Fibroblast of skin of right quadriceps (primary cell): ENCODE measurements at regions not wholly inside any gene's neighbourhood (a gene's known extent, or its start where the extent isn't known, plus 50 kb on each side); places are given as distances from the start of the nearest gene placed in this dataset.
"Not testable (repeated sequence)": the region's sequence is repeated elsewhere in the genome, so short reads cannot be mapped to it uniquely, and the experiment has no call there.

Experiments used
- DNase-seq: peaks from one replicate; pipeline ENCODE4 v3.0.0-alpha.2; 2013

DNA sequence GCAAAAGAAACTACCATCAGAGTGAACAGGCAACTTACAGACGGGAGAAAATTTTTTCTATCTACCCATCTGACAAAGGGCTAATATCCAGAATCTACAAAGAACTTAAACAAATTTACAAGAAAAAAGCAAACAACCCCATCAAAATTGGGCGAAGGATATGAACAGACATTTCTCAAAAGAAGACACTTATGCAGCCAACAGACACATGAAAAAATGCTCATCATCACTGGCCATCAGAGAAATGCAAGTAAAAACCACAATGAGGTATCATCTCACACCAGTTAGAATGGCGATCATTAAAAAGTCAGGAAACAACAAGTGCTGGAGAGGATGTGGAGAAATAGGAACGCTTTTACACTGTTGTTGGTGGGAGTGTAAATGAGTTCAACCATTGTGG is 206.6 kb upstream of the HTR1E start:
- DNase-seq = not testable (repeated sequence)

DNA sequence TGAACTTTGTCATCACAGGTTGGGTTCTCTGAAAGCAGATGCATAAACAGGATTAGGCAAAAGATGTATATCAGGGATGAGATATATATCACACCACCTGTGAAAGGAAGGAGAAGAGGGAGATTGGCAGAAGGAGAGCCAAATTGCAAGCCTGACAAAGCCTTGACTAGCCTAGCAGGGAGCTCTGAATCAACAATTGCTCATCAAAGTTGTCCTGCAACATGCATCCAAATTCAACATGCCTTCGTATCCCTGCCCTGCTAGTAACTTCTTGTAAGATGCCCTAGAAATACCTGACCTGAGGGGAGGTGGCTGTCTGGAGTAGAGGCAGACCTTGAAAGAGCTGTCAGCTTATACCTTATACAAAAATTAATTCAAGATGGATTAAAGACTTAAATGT is 207.1 kb upstream of the HTR1E start:
- DNase-seq = no peak

DNA sequence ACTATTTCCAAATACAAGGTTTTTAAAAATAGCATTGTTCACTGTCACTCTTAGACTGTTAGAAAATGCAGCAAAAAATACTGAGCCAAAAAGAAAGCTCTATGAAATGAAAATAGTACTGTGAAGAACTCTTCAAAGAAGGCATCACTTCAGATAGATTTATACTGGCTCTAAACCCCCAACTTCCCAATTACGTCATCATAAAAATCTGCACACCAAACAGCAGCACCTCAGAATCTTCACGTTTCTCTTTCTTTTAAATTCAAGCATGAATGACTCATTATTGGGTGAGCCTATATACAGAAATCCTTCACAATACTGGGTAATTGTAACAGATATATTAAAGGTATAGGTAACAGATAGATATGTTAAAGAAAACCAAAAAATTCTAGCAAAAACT is 208.4 kb upstream of the HTR1E start:
- no peak for DNase-seq

DNA sequence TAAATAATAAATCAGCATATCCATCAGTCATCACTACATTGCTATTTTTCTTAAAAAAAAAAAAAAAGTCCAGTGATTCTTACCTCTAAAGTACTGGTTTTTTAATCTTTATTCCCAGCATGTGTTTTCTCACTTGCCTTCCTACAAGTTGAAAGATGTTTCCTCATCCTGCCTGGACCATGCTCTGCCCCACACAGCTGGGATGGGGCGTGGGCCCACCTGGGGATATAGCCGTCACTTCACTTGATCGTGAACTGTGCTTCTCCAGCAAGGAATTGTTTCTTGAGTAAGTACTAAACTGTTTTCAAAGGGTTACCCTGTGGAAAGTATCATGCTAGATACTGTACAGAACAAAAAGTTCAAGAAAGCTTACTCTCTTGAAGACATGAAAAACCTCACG is 212.6 kb upstream of the HTR1E start:
- DNase-seq = no peak

DNA sequence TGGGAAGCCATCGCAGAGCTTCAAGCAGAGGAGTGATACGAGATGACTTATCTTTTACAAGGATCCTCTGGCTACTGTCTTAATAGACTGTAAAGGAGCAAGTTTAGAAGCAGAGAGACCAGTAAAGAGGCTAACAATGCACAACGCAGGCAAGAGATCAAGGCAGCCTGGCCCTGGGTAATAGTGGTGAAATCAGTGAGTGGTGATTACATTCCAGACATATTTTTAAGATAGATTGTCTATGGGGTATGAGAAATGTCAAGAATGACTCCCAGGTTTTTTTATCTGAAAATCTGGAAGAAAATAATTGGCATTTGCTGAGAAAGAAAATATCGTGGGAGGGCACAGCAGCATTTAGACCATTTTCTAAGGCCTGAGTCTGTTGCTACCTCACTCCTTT is 213.6 kb upstream of the HTR1E start:
- no peak for DNase-seq

DNA sequence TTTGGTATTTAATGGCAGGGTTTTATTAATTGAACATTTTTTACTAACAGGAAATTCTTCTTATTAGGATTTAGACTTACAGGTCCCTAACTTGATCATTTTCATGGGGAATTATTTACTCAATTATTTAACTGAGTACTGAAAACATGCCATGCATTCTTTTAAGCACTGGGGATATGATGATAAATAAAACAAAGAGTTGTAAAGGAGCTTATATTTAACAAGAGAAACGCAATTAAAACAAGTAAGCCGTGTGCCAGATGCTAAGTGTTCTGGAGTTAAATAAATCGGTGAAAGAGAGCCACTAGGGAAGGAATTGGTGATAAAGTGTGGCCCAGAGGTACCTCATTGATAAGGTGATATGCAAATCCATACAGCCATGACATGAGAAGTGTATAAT is 214.2 kb upstream of the HTR1E start:
- no peak for DNase-seq

DNA sequence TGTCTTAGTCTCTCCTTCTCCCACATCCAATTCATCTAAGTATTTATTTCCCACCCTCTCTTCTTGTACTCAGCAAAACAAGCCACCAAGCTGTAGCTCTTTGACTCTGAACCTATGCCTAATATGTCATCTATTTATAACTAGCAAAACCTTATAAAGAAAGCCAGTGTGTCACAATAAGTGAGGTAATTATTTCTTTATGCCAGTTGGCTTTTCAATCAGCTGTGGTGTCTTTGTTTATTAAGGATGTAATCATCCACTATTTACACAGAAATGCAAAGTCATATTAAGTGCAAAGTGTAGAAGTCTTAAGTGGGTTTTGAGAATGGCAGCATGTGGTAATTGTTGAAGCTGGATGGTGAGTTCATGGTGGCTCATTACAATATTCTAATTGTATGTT is 215.2 kb upstream of the HTR1E start:
- no peak for DNase-seq

DNA sequence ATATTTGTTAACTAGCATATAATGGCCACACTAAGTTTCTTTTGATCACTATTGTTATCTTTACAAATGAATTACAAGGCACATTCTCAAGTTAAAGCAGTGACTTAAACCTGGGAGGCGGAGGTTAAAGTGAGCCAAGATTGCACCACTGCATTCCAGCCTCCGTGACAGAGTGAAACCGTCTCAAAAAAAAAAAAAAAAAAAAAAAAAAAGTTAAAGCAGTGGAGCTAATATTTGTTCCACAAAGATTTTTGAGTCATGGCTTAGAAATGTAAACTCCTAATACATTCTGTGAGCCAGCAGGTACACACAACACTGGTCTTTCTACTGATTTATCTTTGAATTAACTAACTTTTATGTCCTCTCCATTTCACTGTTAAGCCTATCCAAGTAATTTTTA is 221.7 kb upstream of the HTR1E start:
- DNase-seq = no peak

DNA sequence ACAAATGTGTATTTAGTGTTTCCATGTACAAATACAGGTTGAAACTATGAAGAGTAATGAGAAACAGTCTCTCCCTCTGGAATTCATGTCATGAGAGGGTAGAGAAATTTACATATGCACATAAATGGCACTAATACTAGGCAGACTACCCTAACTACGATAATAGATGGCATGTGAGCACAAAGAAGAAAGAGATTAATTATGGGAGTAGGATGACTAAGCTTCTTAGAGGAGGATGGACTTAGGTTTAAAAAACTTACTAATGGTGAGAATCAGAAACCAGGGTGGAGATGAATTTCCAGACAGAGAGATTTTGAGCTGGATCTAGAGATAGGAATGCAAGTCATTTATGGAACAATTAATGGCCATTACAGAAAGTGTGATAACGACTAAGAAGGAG is 225.3 kb upstream of the HTR1E start:
- no peak for DNase-seq

DNA sequence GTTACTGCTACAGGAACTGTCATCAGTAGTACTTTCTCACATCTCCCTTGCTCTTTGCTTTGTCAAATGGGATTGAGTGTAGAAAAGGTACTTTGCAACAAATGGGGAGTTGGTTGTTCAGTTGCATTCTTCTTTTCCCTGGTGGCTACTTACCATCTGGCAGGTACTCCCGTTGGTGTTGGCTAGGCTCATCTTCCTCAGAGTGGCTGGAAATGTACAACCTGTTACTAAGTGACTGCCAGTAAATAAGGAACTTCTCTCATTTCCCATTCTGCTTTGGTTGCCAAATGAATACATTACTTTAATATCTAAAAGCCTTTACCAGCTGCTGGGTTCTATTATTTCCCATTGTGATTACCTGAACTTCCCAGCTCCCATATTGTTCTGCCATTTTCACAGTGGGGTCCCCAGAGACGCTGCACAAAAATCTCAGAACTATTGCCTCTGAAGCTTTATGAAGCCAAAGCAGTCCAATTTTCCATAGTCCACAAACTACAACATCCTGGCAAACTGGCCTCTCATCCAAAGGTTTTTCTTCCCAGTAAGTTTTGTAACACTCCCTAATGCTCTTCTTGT is 229.7 kb upstream of the HTR1E start:
- DNase-seq = no peak

DNA sequence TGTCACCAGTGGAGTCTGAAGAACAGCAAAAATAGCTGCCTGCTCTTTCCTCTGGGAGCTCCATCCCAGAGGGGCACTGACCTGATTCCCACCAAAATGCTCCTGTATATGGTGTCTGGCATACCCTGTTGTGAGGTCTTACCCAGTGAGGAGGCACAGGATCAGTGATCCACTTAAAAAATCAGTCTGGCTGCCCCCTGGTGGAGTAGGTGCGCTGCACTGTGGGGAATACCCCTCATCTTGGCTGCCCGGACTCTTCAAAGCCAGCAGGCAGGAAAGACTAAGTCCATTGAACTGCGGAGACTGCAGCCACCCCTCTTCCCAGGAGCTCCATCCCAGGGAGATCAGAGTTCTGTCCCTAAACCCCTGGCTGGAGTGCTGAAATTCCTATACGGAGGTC is 230.9 kb upstream of the HTR1E start:
- DNase-seq = no peak

DNA sequence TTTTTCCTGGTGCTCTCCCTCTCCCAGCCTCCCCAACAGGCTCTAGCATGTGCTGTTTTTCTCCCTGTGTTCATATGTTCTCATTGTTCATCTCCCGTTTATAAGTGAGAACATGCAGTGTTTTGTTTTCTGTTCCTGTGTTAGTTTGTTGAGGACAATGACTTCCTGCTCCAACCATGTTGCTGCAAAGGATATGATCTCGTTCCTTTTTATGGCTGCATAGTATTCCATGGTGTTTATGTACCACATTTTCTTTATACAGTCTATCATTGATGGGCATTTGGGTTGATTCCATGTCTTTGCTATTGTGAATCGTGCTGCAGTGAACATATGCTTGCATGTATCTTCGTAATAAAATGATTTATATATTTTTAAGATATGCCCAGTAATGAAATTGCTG is 236.1 kb upstream of the HTR1E start:
- DNase-seq = not testable (repeated sequence)

DNA sequence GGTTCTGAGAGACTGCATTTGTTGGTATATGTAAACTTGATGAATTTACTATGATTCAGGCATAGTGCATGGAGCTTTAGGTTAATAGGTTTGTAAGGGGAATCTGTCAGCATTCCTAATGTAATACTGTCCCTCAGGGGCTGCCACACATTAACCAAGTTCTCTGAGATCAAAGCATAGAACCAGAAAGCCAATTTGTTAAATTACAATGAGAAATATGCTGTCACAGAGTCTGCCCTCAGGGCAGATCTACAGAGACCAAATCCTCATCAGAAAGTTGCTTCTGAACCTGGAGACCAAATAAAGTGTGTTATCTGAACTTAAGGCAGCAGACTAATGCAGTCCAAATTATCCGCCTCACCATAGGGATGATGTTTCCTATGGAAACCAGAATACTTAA is 250.8 kb upstream of the HTR1E start:
- DNase-seq = no peak

DNA sequence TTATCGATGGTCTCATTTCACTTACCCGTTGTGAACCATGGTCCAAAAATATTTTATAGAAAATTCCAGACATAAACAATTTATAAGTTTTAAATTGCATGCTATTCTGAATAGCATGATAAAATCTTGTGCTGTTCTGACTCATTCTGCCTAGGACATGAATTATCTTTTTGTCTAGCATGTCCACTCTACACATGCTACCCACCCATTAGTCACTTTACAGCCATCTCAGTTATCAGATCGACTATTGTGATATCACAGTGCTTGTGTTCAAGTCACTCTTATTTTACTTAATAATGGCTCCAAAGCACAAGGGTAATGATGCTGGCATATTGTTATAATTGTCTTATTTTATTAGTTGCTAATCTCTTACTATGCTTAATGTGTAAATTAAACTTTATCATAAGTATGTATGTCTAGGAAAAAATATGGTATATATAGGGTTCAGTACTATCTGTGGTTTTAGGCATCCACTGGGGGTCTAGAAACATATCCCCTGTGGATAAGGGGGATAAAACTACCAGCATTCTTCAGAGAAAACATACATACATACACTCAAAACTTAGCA is 252.0 kb upstream of the HTR1E start:
- DNase-seq = no peak

DNA sequence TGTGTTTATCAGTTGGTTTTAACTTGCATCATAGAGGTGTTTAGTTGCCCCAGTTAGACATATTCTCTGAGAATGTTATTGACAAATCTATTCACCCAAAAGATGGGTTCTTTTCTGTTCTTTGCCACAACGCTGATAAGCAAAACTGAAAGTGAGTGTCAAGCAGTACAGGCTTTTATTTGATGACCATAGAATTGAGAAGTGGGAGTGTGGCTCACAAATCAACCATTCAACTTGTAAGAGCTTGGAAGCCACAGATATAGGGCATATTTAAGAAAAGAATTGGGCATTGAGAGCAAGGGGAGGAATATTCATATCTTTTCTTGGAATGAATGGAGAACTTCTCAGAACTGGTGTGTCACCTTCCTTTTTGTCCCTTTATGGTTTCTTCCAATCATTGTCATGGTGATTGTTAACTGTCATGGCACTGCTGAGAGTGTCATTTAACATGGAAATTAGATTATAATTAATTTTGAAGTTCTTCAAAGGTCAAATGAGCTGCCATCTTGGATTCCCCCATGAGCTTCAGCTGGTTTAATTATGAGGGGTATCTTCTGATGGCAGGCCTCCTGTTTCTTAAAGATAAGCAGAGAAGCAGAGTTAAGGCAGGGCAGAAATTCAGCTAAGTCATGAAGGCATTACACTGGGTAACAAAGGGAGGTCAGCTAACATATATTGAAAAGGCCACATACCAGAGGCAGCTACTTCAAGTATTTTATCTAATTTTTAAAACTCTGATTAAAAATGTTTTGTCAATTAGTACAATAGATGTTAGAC is 254.0 kb upstream of the HTR1E start:
- no peak for DNase-seq

DNA sequence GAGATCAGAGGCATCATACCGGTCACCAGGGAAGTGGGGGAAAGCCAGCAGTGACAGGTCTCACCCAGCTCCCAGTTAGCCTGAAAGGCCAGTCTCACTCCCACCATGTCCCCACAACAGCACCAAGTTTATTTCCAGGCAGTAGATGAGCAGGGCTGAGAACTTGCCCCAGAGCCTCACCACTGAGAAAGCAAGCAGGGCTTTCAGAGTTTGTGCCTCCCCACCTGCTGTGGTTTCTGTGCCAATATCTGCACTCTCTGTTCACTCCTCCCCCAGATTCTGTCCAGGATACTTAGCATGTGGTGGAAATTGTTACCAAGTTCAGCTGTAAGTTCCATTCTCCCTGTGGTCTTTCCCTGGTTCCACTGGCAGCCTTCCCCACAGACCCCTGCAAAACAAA is 255.0 kb upstream of the HTR1E start:
- no peak for DNase-seq

DNA sequence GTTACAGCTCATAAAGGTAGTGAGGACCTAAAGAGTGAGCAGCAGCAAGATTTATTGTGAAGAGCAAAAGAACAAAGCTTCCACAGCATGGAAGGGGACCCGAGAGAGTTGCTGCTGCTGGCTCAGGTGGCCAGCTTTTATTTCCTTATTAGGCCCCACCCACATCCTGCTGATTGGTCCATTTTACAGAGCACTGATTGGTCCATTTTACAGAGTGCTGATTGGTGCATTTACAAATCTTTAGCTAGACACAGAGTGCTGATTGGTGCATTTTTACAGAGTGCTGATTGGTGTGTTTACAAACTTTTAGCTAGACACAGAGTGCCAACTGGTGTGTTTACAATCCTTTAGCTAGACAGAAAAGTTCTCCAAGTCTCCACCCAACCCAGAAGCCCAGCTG is 256.2 kb upstream of the HTR1E start:
- DNase-seq = not testable (repeated sequence)

DNA sequence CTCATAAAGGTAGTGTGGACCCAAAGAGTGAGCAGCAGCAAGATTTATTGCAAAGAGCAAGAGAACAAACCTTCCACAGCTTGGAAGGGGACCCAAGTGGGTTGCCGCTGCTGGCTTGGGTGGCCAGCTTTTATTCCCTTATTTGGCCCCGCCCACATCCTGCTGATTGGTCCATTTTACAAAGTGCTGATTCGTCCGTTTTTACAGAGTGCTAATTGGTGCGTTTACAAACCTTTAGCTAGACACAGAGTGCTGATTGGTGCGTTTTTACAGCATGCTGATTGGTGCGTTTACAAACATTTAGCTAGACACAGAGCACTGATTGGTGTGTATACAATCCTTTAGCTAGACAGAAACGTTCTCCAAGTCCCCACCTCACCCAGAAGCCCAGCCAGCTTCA is 265.2 kb upstream of the HTR1E start:
- not testable (repeated sequence) for DNase-seq

DNA sequence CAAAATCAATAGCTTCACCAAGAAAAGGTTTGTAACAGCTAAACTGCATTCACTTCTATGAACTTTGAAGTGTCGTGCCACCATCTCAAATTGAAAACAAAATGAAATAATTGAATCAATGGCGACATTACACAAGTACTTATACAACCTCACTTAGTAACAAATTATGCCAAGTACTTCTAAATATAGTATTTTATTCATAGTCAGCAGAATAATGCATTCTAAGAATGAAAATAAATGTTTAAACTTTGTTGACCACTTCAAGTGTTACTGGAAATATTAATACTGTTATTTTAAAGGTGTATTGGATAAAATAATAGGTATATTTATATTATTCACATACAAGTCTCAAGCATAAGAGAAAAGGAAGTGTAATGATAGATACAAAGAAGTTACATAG is 280.1 kb upstream of the HTR1E start:
- DNase-seq = no peak

DNA sequence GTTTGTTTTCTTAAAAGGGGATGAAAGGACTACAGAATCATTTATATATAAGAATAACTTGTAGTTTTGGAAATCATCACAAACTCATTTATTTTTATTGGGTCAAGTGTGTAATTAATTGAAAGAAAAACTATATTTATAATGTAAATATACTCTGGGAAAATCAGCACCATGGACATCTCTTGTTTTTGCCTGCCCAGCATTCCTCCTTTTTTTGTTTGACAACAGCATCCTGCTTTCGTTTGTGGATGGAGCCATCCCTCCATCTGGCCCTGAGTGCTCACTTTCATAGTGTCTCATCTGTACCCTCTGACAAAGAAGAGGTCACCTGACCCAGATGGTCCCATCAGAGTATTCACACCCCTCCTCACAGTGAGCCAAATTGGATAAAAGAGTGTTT is 308.2 kb upstream of the HTR1E start:
- no peak for DNase-seq

DNA sequence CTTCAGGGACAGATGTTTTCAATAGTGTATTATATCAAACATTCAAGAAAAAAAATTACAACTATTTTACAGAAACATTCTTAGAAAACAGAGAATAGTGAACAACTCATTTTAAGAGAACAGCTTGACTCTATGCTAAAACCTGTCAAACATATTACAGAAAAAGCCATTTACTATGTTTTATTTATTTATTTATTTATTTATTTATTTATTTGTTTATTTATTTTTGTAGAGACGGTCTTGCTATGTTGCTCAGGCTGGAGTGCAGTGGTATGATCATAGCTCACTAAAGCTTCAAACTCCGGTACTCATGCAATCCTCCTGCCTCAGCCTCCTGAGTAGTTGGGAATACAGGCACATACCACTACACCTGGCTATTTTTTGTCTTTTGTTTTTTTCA is 317.9 kb upstream of the HTR1E start:
- DNase-seq = no peak

DNA sequence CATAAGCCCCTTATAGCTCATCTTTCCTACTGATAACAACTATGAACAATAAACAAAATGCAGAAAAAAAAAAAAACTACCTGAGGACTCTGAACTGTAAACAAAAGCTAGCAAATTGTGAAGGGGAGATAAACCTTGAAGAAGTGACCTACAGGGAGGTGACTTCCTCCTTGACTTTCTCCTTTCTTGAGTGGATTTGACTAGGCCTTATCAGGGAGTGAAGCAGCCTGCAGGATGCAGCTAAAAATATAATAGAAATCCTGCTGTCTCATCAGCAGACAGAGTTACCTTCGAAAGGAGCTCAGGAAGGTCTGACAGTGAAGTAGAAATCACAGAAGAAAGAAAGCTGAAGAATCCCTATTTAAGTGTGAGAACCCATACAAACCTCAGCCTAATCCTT is 322.0 kb upstream of the HTR1E start:
- no peak for DNase-seq

DNA sequence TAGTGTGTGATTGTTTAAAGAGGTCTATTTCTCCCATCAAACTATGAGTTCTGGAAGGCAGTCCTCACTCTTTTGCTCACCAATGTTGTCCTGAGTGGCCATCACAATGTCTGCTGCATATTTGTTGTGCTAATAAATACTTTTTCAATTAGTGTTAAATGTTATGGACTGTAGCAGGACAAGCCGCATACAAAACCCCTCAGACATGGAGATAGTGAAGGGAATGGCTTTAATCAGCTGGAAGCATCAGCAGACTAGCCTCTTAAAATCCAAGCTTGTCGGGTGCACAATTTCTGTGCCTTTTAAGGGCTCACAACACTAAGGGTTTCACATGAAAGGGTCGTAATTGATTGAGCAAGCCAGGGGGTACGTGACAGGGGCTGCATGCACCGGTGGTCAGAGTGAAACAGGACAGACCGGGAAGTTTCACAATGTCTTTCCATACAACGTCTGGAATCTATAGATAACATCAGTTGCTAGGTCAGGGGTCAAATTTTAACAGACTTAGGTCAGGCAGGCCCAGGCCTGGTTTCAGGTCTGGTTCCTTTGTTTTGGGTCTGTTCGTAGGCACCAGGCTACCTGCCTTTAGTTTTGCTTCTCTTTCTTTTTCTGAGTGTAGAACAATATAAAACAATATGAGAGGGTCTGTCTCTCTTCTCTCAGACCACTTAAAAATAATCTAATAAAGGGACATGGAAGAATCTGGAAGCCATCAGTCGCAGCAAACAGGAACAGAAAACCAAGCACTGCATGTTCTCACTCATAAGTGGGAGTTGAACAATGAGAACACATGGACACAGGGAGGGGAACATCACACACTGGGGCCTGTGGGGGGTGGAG is 327.6 kb upstream of the HTR1E start:
- no peak for DNase-seq

DNA sequence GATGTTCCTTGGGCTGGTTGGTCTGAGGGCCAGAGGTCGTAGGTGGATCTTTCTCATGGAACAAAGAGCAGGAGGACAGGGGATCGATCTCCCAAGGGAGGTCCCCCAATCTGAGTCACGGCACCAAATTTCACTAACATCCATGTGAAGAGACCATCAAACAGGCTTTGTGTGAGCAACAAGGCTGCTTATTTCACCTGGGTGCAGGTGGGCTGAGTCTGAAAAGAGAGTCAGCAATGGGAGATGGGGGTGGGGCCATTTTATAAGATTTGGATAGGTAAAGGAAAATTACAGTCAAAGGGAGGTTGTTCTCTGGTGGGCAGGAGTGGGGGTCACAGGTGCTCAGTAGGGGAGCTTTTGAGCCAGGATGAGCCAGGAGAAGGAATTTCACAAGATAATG is 334.0 kb upstream of the HTR1E start:
- DNase-seq = not testable (repeated sequence)
